GM18517 (cell line): ENCODE measurements at regions not wholly inside any gene's neighbourhood (a gene's known extent, or its start where the extent isn't known, plus 50 kb on each side); places are given as distances from the start of the nearest gene placed in this dataset.

Experiments used
- ATAC-seq: cut with Tn5 transposase; IDR thresholded peaks from one replicate; pipeline ENCODE4 v1.9.1; 2021; ENCODE audit warnings: mild to moderate bottlenecking, moderate library complexity; ENCODE audit not compliant: unreplicated experiment

DNA sequence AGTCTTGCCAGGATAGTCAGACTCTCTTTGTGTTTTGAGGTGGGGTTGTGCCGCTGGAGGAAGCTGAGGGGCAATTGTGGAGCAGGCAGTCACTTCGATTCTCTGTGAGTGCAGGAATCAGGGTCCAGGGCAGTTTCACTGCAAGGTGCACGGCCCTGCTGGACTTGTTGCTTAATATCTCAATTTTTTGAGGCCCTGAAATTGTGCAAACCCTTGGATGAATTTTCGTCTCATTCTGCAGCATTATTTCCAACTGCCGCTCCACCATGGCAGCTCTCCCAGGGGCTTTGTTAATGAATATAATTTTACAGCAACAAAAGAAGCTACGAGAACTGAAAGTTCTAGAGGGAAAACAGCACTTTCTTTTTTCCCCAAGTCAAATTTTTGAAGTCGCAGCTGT is 531.9 kb downstream of the QKI start:
- ATAC-seq: no peak

DNA sequence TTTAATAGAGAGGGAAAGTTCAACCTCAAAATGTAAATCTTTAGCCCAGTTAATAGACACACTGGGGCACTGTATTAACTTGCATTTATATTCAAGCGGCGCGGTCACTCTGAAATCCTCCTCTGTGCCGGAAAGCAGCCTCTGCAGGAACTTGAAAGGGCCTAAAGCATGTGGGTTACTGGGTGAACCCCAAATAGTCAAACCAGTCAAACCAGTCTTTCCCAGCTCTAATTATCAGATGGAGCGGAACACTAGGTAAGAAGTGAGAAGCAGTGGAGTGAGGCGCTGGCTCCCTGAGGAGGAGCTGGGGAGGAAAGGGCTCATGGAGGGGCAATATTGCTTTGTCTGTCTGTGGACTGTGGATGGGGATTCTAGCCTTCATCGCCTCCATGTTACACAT is 531.3 kb downstream of the QKI start:
- ATAC-seq: no peak

DNA sequence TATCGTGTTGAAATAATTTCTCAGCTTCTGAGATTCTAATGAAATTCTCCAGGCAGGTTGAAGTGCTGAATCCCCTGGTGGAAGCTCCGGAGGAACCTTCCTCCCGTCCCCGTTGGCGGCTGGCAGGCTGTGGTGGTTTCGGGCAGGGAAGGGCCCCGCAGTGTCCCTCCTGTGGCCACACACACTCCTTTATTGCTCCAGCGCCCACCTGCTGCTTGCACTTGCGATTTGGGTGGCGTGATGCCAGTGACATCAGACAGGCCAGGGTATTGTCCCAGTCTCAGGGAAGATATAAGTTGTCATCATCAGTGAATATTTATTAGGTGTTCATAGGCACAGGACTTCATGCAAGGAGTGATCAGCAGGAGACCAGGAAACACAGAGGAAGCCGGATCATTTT is 530.4 kb downstream of the QKI start:
- ATAC-seq: no peak

DNA sequence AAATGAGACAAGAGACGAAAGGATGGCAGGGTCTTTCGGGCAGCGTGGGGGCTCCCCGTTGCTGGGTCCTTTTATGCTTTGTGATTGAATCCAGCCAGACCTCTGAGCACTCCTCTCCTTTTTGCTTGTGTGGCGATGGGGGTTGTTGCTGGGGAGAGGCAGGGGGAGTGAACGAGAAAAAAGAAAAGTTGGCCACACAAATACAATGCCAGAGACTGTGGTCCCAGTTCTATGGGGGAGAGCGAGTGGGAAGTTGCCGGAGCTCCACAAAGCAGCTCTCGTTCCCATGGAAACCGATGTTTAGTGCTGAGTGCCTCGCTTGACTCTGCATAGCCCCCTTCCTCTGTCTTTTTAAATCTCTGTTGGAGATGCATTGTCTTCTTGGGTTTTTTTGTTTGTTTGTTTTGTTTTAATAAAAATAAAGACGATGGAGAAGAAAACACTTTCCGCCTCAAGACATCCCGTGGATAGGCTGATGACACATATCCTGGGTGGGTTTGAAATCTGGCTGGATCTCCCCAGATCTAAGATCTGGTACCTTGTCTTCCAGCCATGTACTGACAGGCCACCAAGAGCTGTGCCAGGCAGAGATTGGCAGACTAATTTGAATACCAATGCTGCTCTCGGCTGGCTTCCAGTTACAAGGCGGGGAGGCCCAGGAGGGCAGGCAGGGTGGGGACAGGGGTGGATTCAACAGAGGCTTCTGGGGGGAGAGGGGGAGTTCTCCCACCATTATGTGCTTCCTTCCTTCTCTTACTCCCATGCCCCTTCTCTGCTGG is 529.3 kb downstream of the QKI start:
- no peak for ATAC-seq

DNA sequence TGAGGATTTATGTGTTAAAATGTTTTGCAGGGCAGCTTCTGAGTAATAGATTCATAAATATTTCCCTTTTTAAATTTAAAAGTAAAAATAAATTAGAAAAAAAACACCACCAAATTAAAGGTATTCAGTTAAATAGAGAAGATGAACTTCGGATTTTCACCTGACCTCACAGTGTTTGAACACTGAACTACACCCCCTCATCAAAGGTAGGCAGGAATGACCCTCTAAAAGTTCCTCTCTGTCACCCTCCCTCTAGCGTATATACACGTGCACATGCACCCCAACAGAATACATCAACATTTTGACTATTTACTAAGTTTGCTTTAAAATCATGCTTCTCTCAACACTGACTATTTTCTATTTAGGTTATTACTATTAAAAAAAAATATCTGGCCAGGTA is 528.3 kb downstream of the QKI start:
- ATAC-seq: no peak

DNA sequence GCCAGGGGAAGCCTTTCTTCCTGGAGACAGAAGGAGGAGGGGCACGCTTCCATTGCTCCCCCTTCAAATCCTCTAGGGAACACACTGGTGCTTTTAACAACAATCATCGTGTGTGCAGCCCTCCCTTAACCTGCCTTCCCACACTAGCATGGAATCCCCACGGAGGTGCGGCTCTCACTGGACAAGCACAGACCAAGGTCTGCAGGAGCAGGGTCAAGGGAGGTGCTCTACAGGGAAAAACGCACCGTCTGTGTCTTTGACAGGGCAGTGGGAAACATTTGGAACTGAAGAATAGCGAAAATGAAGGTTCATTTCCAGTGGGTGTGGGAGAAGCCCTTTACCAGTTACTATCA is 527.1 kb downstream of the QKI start:
- no peak for ATAC-seq

DNA sequence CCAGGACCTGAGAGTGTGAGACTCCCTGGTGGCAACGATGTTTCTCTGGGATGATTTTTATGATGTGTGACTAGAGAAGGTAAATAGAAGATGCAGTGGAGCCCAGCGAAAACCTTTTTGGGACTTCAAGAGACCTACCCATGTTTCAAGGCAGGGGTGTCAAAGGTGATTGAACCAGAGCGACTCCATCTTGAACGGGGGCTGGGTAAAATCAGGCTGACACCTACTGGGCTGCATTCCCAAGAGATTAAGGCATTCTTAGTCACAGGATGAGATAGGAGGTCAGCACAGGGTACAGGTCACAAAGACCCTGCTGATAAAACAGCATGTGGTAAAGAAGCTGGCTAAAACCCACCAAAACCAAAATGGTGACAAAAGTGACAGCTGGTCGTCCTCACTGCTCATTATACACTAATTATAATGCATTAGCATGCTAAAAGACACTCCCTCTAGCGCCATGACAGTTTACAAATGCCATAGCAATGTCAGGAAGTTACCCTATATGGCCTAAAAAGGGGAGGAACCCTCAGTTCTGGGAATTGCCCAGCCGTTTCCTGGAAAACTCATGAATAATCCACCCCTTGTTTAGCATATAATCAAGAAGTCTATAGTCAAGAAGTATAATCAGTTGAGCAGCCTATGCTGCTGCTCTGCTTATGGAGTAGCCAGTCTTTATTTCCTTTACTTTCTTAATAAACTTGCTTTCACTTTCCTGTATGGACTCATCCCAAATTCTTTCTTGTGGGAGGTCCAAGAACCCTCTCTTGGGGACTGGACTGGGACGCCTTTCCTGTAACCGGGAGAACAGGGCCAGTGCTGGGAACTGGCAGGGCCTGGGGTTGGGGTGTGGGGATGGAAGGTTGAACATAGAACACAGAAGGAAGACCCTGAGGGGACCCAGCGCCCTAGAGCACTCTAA is 526.4 kb downstream of the QKI start:
- no peak for ATAC-seq

DNA sequence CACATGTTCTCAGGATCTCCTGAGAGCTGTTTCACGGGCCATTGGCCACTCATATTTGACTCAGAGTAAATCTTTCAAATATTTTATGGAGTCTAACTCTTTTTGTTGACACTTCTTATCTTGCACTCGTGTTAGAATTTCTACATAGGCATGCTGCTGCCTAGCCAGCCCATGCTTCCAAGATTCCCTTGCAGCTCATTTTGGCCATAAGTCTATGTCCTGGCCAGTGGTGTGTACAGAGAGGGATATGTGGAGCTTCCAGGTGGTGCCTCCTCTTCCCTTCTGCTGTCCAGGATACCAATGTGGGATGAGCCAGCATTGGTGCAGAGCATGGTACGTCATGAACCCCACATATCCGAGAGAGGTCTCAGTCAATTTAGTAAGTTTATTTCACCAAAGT is 522.6 kb downstream of the QKI start:
- no peak for ATAC-seq

DNA sequence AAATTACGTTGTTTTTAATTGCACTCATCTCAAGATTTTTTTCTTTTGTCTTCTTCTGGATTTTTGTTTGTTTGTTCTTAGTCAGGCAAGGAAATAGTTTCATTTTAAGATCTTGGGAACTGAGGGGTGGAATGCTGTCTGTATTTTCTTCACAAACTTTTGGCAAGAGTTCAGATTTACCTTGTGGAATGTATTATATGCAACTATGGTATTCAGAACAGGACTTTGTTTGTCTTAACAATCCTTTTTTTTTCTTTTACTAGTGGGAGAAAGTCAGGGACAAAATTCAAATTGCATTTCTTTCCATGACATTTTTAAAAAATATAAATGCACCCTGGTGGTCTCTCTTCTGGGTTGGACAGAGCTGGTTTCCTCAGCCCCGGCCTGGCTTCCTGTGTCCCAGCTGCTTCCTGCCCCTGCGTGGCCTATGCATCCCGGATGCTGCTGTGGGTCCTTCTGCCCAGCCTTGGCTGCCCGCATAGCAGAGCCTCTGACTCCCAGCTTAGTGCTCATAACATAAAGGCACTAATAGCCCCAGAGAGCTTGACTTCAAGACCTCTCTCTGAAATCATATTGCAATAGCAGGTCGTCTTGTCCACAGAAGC is 520.7 kb downstream of the QKI start:
- no peak for ATAC-seq

DNA sequence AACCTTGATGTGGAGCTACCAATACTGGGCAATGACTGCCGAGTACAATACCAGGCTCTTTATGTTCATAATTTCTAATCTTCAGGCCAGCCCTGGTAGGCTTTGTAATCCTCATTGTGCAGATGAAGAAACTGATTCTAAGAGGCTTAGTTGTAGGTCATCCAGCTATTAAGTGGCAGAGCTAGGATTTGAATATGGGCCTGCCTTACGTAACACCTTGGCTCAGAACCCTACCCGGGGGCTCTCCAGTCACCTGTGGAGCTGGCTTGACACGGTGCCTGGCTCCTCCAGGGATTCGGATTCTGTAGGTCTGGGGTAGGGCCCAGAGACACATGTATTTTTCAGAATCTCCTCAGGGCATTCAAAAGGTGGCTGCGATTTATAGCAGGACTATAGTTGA is 515.5 kb downstream of the QKI start:
- no peak for ATAC-seq

DNA sequence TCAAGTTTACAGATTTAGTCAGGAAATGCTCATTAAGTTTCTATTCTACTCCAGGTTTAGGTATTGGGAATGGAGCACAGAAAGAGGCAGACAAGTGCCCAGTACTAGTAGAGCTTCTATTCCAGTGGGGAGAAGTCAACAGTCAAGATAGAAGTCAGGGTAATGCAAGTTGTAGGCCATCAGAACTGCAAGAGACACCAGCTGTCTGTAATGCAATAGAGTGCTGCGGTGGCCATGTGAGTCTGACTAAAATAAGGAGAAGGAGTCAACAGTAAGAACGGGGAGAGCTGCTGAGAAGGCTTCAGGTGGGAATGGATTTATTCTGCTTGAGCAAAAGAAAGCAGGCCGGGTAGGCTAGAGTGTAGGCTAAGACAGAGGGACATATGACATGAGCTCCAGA is 515.0 kb downstream of the QKI start:
- ATAC-seq: no peak

DNA sequence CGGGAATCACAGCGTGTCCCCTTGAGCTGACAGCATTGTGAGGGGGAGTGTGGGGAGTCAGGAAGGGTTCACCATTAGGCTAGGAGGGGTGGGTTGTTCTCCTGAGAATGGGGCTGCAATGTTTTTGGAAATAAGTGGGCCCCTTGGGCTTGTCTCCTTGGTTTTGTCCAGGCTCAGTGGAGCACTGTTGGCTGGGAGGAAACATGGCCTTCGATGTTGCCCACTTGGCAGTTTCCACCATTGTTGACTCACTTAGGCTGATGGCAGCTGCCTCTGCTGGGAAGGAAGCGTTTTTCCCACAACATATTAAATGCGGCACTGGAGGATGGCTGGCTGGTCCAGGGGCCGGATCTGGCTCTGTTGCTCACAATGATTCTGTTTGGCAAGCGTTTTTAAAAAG is 512.1 kb downstream of the QKI start:
- ATAC-seq: no peak

DNA sequence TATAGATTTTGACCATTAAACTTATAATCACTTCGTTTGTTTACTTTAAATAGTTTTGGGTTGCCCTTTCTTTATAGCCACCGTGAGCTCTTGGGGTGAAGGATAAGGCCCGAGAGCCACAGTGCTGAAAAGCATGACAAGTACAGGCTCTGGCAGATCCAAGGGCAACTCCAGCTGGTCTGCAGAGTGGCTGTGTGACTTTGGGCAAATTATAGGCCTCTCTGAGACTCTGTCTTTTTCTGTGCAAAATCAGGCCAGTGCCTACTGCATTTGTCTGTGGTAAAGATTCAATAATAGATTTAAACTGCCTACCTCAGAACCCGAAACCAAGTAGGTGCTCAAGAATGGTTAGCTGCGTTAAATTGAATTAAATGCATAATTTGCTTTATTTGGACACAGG is 511.3 kb downstream of the QKI start:
- no peak for ATAC-seq

DNA sequence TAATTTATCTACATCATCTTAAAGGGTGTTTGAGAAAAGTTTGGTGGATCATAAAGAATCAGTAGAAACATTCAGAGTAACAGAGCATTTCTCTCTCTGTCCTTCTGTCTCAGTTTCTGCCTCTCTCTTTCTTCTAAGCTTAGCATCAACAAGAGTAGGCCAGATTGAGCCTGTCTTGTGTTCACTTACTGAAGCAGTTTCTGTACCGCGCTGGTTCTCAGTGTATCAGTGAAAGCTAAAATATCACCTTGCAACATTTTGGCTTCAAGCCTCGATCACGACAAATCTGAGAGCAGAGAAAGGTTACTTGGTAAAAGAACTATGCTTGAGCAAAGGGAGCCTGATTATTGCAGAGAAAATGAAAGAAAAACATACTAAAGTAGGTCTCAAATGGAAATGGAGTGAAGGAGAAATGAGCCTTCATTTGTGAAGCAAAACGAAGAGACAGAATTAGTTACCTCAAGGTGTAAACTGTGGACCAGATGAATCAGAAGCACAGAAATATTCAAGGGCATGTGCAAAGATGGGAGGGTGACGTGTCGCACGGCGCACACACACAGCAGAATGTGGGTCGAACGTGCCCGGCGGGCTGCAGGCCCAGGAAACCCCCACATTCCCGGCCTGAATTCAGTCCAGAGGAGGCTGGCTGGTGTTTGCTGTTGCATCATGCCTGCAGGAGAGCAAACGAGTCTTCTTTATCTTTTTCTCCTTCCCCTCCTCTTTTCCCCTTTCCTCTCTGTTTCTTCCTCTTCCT is 509.3 kb downstream of the QKI start:
- no peak for ATAC-seq

DNA sequence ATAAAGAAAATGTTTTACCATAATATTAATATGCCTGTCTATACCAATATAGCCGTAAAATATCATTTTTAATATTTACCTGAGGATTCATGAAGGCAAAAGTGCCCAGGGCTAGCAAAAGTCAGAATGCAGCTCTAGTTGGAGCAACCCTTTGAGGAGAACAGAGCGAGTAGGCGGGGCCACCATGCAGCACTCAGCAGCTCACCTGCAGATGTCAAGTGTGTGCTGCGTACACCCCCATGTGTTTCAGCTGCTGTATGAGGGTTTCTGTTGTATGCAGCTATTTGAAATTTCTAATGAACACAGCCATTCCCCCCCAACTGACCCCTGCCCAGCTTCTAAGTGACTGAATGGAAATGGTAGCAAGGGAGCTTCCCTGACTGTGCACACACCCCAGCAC is 508.0 kb downstream of the QKI start:
- no peak for ATAC-seq

DNA sequence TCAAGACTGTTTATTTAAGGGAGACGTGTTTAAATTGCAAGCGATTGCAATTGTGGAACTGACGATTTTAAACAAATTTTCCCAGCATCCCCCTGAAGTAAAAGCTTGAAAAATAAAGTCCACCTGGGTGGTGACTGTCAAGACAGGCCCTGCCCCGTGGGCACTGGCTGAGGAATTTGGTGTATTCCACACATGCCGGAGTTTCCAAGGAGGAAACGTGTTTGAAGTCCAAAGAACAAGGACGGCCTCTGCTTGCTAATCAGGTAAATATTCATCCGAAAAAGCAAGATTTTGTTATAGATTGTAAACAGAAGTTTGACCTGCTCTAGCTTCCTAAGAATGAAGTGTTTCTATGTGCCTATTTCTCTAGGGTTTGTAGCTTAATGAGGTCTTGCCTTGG is 505.1 kb downstream of the QKI start:
- ATAC-seq: no peak

DNA sequence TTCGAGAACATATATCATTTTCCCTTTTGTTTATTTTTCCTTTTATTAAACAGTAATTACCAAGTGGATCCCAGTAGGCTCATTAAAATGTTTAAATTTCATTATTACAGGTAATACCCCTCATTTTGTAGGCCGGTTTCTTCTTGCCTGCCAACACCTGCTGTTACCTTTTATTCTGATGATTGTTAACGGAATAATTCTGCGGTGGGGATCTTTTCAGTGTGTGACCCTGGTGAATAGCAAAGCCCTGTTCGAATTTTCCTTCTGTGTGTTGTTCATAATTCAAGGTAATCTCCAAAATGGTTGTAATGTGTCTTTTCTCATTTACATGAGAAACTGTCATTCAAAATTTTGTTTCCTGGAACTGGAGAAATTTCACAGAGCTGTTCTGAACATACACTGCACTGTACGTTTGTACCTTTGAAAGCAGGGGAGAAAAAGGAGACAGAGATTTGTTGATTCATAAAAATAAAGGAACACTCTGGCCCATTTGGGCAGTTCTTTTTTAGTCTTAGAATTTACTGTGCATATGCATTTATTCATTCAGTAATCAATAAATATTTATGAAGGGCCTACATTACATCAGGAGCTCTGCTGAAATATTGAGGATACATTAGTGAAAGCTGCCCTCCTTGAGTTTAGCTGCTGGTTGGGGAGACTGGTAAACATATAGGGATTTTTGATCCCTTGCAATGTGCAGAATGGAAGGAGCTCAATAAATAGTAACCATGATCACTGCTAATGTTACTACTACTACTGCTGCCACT is 502.0 kb downstream of the QKI start:
- ATAC-seq: no peak

DNA sequence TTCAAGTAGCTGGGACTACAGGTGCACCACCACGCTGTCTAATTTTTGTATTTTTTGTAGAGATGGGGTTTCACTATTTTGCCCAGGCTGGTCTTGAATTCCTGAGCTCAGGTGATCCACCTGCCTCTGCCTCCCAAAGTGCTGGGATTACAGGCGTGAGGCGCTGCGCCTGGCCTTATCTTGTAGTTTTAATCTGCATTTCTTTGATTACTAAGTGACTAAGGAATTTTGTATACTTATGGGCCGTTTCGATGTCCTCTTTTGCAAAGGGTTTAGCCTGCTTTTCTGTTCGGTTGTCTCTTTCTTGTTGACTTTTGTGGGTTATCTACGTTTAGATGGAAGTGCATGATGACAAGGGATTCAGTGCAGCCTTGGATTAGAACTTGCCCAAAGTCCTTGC is 500.6 kb downstream of the QKI start:
- no peak for ATAC-seq

DNA sequence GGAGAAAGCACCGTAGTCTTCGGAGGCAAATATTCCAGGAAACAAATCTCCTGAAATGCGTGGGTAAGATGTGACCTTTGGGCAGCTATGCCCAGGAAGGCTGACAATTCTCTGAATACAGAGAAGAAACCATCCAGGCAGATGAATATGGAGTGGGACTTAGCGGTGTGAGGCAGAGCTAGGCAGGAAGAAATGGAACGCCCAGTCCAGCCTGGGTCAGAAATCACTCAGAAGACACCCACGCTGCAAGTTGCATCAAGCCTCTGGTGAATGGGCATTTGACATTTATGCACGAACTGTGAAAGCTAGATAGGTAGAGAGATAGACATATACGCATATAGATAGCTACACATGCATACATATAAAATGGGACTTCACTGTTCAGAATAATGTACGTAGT is 498.5 kb downstream of the QKI start:
- ATAC-seq: no peak

DNA sequence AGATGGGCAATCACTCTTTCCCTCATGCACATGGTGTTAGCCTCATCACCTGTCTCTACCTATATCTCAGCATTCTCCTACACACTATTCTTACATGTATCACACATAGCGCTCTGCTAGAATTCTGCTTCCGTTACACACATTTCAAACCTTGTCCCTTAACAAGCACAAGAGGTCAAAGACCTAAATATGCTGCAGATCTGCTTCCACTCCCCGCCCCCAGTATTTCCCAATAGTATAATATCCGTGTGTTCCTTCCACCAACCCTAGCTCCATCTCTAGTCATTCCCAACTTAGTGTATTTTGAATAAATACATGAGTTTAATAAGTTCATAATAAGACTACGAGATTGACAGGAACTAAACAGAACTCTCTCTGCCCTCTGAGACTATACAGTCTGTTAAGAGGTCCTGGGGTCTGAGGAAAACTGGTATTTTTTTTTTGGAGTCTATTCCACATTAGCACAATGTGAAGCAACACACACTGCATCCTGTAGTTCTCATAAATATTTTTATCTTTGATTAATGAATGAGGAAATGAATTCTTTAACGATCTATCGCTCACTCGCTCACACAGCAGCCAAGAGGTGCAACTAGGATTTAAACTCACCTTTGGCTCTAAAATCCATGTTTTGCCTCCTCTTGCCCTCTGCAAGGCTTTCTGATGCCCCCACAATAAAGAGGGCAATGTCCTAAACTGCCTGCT is 491.6 kb downstream of the QKI start:
- ATAC-seq: no peak
